ENCODE measurements at regions not wholly inside any gene's neighbourhood (a gene's known extent, or its start where the extent isn't known, plus 50 kb on each side); places are given as distances from the start of the nearest gene placed in this dataset.

- Mint-ChIP-seq H3K27ac (no peak overlapping the region), H3K4me3 (no peak overlapping the region)
- ATAC-seq: no peak
Observed at GRCh38 chr5:158553195-158553961, 546.3 kb downstream of the EBF1 start.

GRCh38 chr5:158552241-158552640, 547.5 kb downstream of the EBF1 start:
- H3K27me3 Mint-ChIP-seq: peaks cover 3% of the 10 kb centered on the region
- peaks cover 11% of the 10 kb centered on the region for H3K9me3 Mint-ChIP-seq
- H3K4me1 Mint-ChIP-seq: no peaks in the 10 kb centered on the region
- DNase-seq: no peak
- no peaks in the 10 kb centered on the region for H3K36me3 Mint-ChIP-seq (ENCODE audit: low read depth)
- H3K27ac Mint-ChIP-seq: no peak overlapping the region
- ATAC-seq: no peak
- H3K4me3 Mint-ChIP-seq: no peak overlapping the region

More at GRCh38 chr5:158553195-158553961, 546.3 kb downstream of the EBF1 start:
- Mint-ChIP-seq H3K36me3 (ENCODE audit: low read depth) (no peaks in the 10 kb centered on the region), H3K4me1 (no peaks in the 10 kb centered on the region), H3K27me3 (no peaks in the 10 kb centered on the region), H3K9me3 (peaks cover 2% of the 10 kb centered on the region)
- no peak for DNase-seq

GRCh38 chr5:158549311-158549710, 550.4 kb downstream of the EBF1 start:
- Mint-ChIP-seq H3K9me3 (peaks cover 11% of the 10 kb centered on the region), H3K36me3 (ENCODE audit: low read depth) (no peaks in the 10 kb centered on the region), H3K27me3 (peaks cover 4% of the 10 kb centered on the region), H3K27ac (no peak overlapping the region), H3K4me1 (peaks cover 7% of the 10 kb centered on the region), H3K4me3 (no peak overlapping the region)
- DNase-seq: no peak
- ATAC-seq: no peak

- Mint-ChIP-seq H3K27ac (no peak overlapping the region), H3K4me3 (no peak overlapping the region)
- no peak for DNase-seq
Observed at GRCh38 chr5:158546748-158547147, 553.0 kb downstream of the EBF1 start.

GRCh38 chr5:158545949-158546530, 553.7 kb downstream of the EBF1 start:
- no peak for ATAC-seq
- DNase-seq: no peak
- H3K27me3 Mint-ChIP-seq: peaks cover 4% of the 10 kb centered on the region
- no peak overlapping the region for H3K4me3 Mint-ChIP-seq
- no peak overlapping the region for H3K27ac Mint-ChIP-seq
- peaks cover 32% of the 10 kb centered on the region for H3K4me1 Mint-ChIP-seq
- no peaks in the 10 kb centered on the region for H3K36me3 Mint-ChIP-seq (ENCODE audit: low read depth)
- H3K9me3 Mint-ChIP-seq: peaks cover 11% of the 10 kb centered on the region

More at GRCh38 chr5:158546748-158547147, 553.0 kb downstream of the EBF1 start:
- Mint-ChIP-seq H3K27me3 (peaks cover 4% of the 10 kb centered on the region), H3K36me3 (ENCODE audit: low read depth) (no peaks in the 10 kb centered on the region), H3K4me1 (peaks cover 27% of the 10 kb centered on the region), H3K9me3 (peaks cover 11% of the 10 kb centered on the region)
- no peak for ATAC-seq

GRCh38 chr5:158544388-158545339, 555.1 kb downstream of the EBF1 start:
- H3K27ac Mint-ChIP-seq: no peak overlapping the region
- H3K9me3 Mint-ChIP-seq: peaks cover 11% of the 10 kb centered on the region
- peaks cover 4% of the 10 kb centered on the region for H3K27me3 Mint-ChIP-seq

GRCh38 chr5:158543539-158544387, 556.0 kb downstream of the EBF1 start:
- H3K27me3 Mint-ChIP-seq: peaks cover 4% of the 10 kb centered on the region
- peaks cover 36% of the 10 kb centered on the region for H3K4me1 Mint-ChIP-seq
- no peaks in the 10 kb centered on the region for H3K36me3 Mint-ChIP-seq (ENCODE audit: low read depth)
- ATAC-seq (peak; percentile 79), DNase-seq (no peak)
- H3K9me3 Mint-ChIP-seq: peaks cover 11% of the 10 kb centered on the region
- no peak overlapping the region for H3K27ac Mint-ChIP-seq
- no peak overlapping the region for H3K4me3 Mint-ChIP-seq

More at GRCh38 chr5:158544388-158545339, 555.1 kb downstream of the EBF1 start:
- DNase-seq (no peak), ATAC-seq (no peak)
- H3K4me1 Mint-ChIP-seq: peaks cover 32% of the 10 kb centered on the region
- H3K36me3 Mint-ChIP-seq (ENCODE audit: low read depth): no peaks in the 10 kb centered on the region
- no peak overlapping the region for H3K4me3 Mint-ChIP-seq

GRCh38 chr5:158541536-158542297, 558.0 kb downstream of the EBF1 start:
- Mint-ChIP-seq H3K27ac (peak overlapping the region; percentile 31), H3K4me1 (peaks cover 41% of the 10 kb centered on the region), H3K36me3 (ENCODE audit: low read depth) (no peaks in the 10 kb centered on the region), H3K4me3 (no peak overlapping the region), H3K27me3 (peaks cover 2% of the 10 kb centered on the region), H3K9me3 (no peaks in the 10 kb centered on the region)
- DNase-seq (peak; percentile 4), ATAC-seq (peak; percentile 57)

- no peaks in the 10 kb centered on the region for H3K27me3 Mint-ChIP-seq
- DNase-seq: no peak
- no peak for ATAC-seq
- no peaks in the 10 kb centered on the region for H3K36me3 Mint-ChIP-seq (ENCODE audit: low read depth)
- H3K27ac Mint-ChIP-seq: no peak overlapping the region
- no peaks in the 10 kb centered on the region for H3K9me3 Mint-ChIP-seq
- no peak overlapping the region for H3K4me3 Mint-ChIP-seq
- H3K4me1 Mint-ChIP-seq: peaks cover 27% of the 10 kb centered on the region
Observed at GRCh38 chr5:158538506-158539074, 561.1 kb downstream of the EBF1 start.

GRCh38 chr5:158537366-158537765, 562.4 kb downstream of the EBF1 start:
- H3K36me3 Mint-ChIP-seq (ENCODE audit: low read depth): no peaks in the 10 kb centered on the region
- no peaks in the 10 kb centered on the region for H3K9me3 Mint-ChIP-seq
- no peaks in the 10 kb centered on the region for H3K27me3 Mint-ChIP-seq
- no peak overlapping the region for H3K27ac Mint-ChIP-seq
- no peak overlapping the region for H3K4me3 Mint-ChIP-seq
- H3K4me1 Mint-ChIP-seq: peaks cover 20% of the 10 kb centered on the region
- DNase-seq (no peak), ATAC-seq (no peak)

- DNase-seq: no peak
- H3K27me3 Mint-ChIP-seq: no peaks in the 10 kb centered on the region
- no peaks in the 10 kb centered on the region for H3K9me3 Mint-ChIP-seq
- no peaks in the 10 kb centered on the region for H3K36me3 Mint-ChIP-seq (ENCODE audit: low read depth)
- H3K4me3 Mint-ChIP-seq: no peak overlapping the region
- H3K4me1 Mint-ChIP-seq: peaks cover 7% of the 10 kb centered on the region
- ATAC-seq: no peak
- H3K27ac Mint-ChIP-seq: no peak overlapping the region
Observed at GRCh38 chr5:158534203-158534602, 565.5 kb downstream of the EBF1 start.

- Mint-ChIP-seq H3K9me3 (no peaks in the 10 kb centered on the region), H3K36me3 (ENCODE audit: low read depth) (no peaks in the 10 kb centered on the region), H3K27me3 (no peaks in the 10 kb centered on the region), H3K27ac (no peak overlapping the region), H3K4me3 (no peak overlapping the region), H3K4me1 (no peaks in the 10 kb centered on the region)
- DNase-seq (no peak), ATAC-seq (no peak)
Observed at GRCh38 chr5:158532739-158533138, 567.0 kb downstream of the EBF1 start.

- H3K4me3 Mint-ChIP-seq: no peak overlapping the region
- H3K4me1 Mint-ChIP-seq: no peaks in the 10 kb centered on the region
- ATAC-seq: no peak
- H3K36me3 Mint-ChIP-seq (ENCODE audit: low read depth): no peaks in the 10 kb centered on the region
- no peaks in the 10 kb centered on the region for H3K9me3 Mint-ChIP-seq
- H3K27me3 Mint-ChIP-seq: no peaks in the 10 kb centered on the region
- no peak for DNase-seq
- H3K27ac Mint-ChIP-seq: no peak overlapping the region
Observed at GRCh38 chr5:158531860-158532259, 567.9 kb downstream of the EBF1 start.
